Glomerular endothelial cell (primary cell): ENCODE measurements at regions not wholly inside any gene's neighbourhood (a gene's known extent, or its start where the extent isn't known, plus 50 kb on each side); places are given as distances from the start of the nearest gene placed in this dataset.

ENCODE experiments used
- DNase-seq: peaks from one replicate; pipeline ENCODE4 v3.0.0-alpha.2; 2011; ENCODE audit warnings: low read depth, low spot score; ENCODE audit errors: extremely low read depth

GRCh38 chr3:147049305-147049704 is 357.0 kb downstream of the ZIC4 start:
- no peak for DNase-seq

GRCh38 chr3:147046916-147047315 is 359.4 kb downstream of the ZIC4 start:
- DNase-seq, result no peak

- no peak for DNase-seq
Observed at GRCh38 chr3:147038481-147038880, 367.9 kb downstream of the ZIC4 start.

- DNase-seq, result no peak
Observed at GRCh38 chr3:147034359-147034758, 372.0 kb downstream of the ZIC4 start.

- DNase-seq, result no peak
Observed at GRCh38 chr3:147030274-147030673, 376.1 kb downstream of the ZIC4 start.

- no peak for DNase-seq
Observed at GRCh38 chr3:147015334-147015733, 391.0 kb downstream of the ZIC4 start.

GRCh38 chr3:147008886-147009285 is 397.5 kb downstream of the ZIC4 start:
- no peak for DNase-seq

- DNase-seq, result no peak
Observed at GRCh38 chr3:147008458-147008857, 397.9 kb downstream of the ZIC4 start.

- no peak for DNase-seq
Observed at GRCh38 chr3:147007736-147008245, 398.6 kb downstream of the ZIC4 start.

- DNase-seq, result no peak
Observed at GRCh38 chr3:147002721-147003120, 397.6 kb upstream of the PLSCR5 start.

- DNase-seq, result no peak
Observed at GRCh38 chr3:147000274-147000673, 395.1 kb upstream of the PLSCR5 start.

GRCh38 chr3:146991907-146992306 is 386.8 kb upstream of the PLSCR5 start:
- DNase-seq, result no peak

- DNase-seq, result no peak
Observed at GRCh38 chr3:146975476-146975875, 370.3 kb upstream of the PLSCR5 start.

GRCh38 chr3:146975032-146975431 is 369.9 kb upstream of the PLSCR5 start:
- no peak for DNase-seq

- DNase-seq, result no peak
Observed at GRCh38 chr3:146974001-146974400, 368.9 kb upstream of the PLSCR5 start.

GRCh38 chr3:146972726-146973125 is 367.6 kb upstream of the PLSCR5 start:
- no peak for DNase-seq

GRCh38 chr3:146970236-146970635 is 365.1 kb upstream of the PLSCR5 start:
- DNase-seq, result no peak

GRCh38 chr3:146969356-146969755 is 364.2 kb upstream of the PLSCR5 start:
- DNase-seq, result no peak

GRCh38 chr3:146968204-146968651 is 363.1 kb upstream of the PLSCR5 start:
- DNase-seq, result no peak

GRCh38 chr3:146967783-146968182 is 362.6 kb upstream of the PLSCR5 start:
- no peak for DNase-seq

- DNase-seq, result no peak
Observed at GRCh38 chr3:146966124-146966523, 361.0 kb upstream of the PLSCR5 start.

- DNase-seq, result no peak
Observed at GRCh38 chr3:146953511-146953981, 348.4 kb upstream of the PLSCR5 start.

GRCh38 chr3:146948985-146949384 is 343.8 kb upstream of the PLSCR5 start:
- no peak for DNase-seq
